GM12878 (cell line): ENCODE measurements at regions not wholly inside any gene's neighbourhood (a gene's known extent, or its start where the extent isn't known, plus 50 kb on each side); places are given as distances from the start of the nearest gene placed in this dataset.

Source experiments
- ATAC-seq: fragments of 200-7000 bp; cut with Tn5 transposase; 3 replicates; pipeline ENCODE4 v1.9.1; 2020; ENCODE audit warnings: mild to moderate bottlenecking, moderate library complexity
- BruUV-seq: library from RNA; stranded (reverse); fragments of 400-500 nt; replicated peaks from 2 replicates; lab custom pipeline; 2021; lab: Mats Ljungman, UMichigan
- CTCF ChIA-PET: fragments of 300-600 bp; sonication (Branson Sonifier 250); formaldehyde crosslinking; extraction: SDS; loops from one replicate; lab custom pipeline; 2021; ENCODE audit warnings: inconsistent platforms; lab: Yijun Ruan, JAX
- POLR2A ChIA-PET: fragments of 350-600 bp; formaldehyde crosslinking; extraction: SDS; loops from one replicate; lab custom pipeline; 2021; ENCODE audit warnings: inconsistent platforms; lab: Charles Lee
- RAD21 ChIA-PET: fragments of 300-600 bp; sonication (Branson Sonifier 250); formaldehyde crosslinking; loops from one replicate; lab custom pipeline; 2023; ENCODE audit warnings: antibody characterized with exemption; ENCODE audit not compliant: unreplicated experiment; lab: Charles Lee
- SMC1A ChIA-PET: fragments of 300-600 bp; sonication (Branson Sonifier 250); formaldehyde crosslinking; loops from one replicate; lab custom pipeline; 2023; ENCODE audit not compliant: unreplicated experiment, uncharacterized antibody; lab: Charles Lee
- DNase-seq: peaks from one replicate; pipeline ENCODE4 v3.0.0-alpha.2; 2011; ENCODE audit warnings: low read depth, low spot score
- FAIRE-seq: peaks from 3 replicates; lab custom pipeline; 2011; peaks lifted over from hg19 to GRCh38; lab: Jason Lieb, UNC
- H2AFZ ChIP-seq: 2 replicates; pipeline ENCODE4 v1.6.0; 2011; ENCODE audit warnings: low read depth, low read length, control low read depth; ENCODE audit not compliant: control insufficient read depth
- H3K27ac ChIP-seq: 2 replicates; pipeline ENCODE4 v1.5.1; 2011; ENCODE audit warnings: control low read depth; ENCODE audit not compliant: control insufficient read depth, insufficient read depth
- H3K27me3 ChIP-seq, 2 experiments: replicated peaks in 1 of 2; 2 replicates each; pipeline versions ENCODE4 v1.6.0 to v1.6.1; 2011; ENCODE audit warnings: low read length in 1 of 2; ENCODE audit not compliant: control insufficient read depth in 2 of 2, insufficient read depth in 2 of 2
- H3K36me3 ChIP-seq, 2 experiments: 2 replicates each; pipeline ENCODE4 v1.5.1; 2011; ENCODE audit warnings: low read length in 1 of 2; ENCODE audit not compliant: control insufficient read depth in 2 of 2, insufficient read depth in 2 of 2
- H3K4me1 ChIP-seq: 2 replicates; pipeline ENCODE4 v1.6.1; 2011; ENCODE audit warnings: mild to moderate bottlenecking, low read length, moderate library complexity, mixed read lengths; ENCODE audit not compliant: control insufficient read depth, insufficient read depth
- H3K4me2 ChIP-seq: 2 replicates; pipeline ENCODE4 v1.6.0; 2011; ENCODE audit warnings: control low read depth; ENCODE audit not compliant: control insufficient read depth, insufficient read depth
- H3K4me3 ChIP-seq: fragments of 200-600 bp; sonication (generic); 2 replicates; pipeline ENCODE4 v1.5.1; 2016
- H3K79me2 ChIP-seq: 2 replicates; pipeline ENCODE4 v1.6.0; 2011; ENCODE audit warnings: low read length; ENCODE audit not compliant: control insufficient read depth, insufficient read depth
- H3K9ac ChIP-seq: 2 replicates; pipeline ENCODE4 v1.8.0; 2011; ENCODE audit warnings: low read length, control low read depth, mixed read lengths; ENCODE audit not compliant: control insufficient read depth, insufficient read depth
- H3K9me3 ChIP-seq: replicated peaks from 3 replicates; pipeline ENCODE4 v1.5.1; 2011; ENCODE audit warnings: mild to moderate bottlenecking, low read length; ENCODE audit not compliant: control insufficient read depth, insufficient read depth
- H4K20me1 ChIP-seq: 2 replicates; pipeline ENCODE4 v1.6.0; 2011; ENCODE audit not compliant: control insufficient read depth, insufficient read depth
- ASH2L ChIP-seq: fragments of 300-600, 200-600 bp; sonication (generic); IDR thresholded peaks from 2 replicates; pipeline ENCODE4 v1.6.1; 2017; ENCODE audit warnings: low read depth, mild to moderate bottlenecking, borderline replicate concordance
- BMI1 ChIP-seq: fragments of 450-650 bp; IDR thresholded peaks from 2 replicates; pipeline ENCODE4 v1.6.1; 2016; ENCODE audit warnings: mild to moderate bottlenecking, moderate library complexity, borderline replicate concordance
- BRCA1 ChIP-seq: IDR thresholded peaks from 2 replicates; pipeline ENCODE4 v1.6.1; 2011; ENCODE audit warnings: low read depth, low read length, improper control_type of control experiment
- CBFB ChIP-seq: IDR thresholded peaks from 2 replicates; pipeline ENCODE4 v1.6.1; 2016; ENCODE audit warnings: antibody characterized with exemption, low read depth
- EP300 ChIP-seq, 2 experiments: fragments of 150-350 bp in 1 of 2; IDR thresholded peaks; 2 replicates each; pipeline ENCODE4 v1.6.1; 2011 to 2012; ENCODE audit warnings: low read depth in 2 of 2, low read length in 2 of 2, borderline replicate concordance in 1 of 2, improper control_type of control experiment in 1 of 2, inconsistent platforms in 1 of 2; ENCODE audit not compliant: control insufficient read depth in 1 of 2
- ETV6 ChIP-seq, 2 experiments: fragments of 450-650 bp in 1 of 2; IDR thresholded peaks in 1 of 2; conservative IDR thresholded peaks in 1 of 2; 2 replicates each; pipeline ENCODE4 v1.6.1; 2014; ENCODE audit warnings: antibody characterized with exemption in 1 of 2, borderline replicate concordance in 1 of 2, low read depth in 1 of 2, mild to moderate bottlenecking in 1 of 2, moderate library complexity in 1 of 2
- HDAC2 ChIP-seq: fragments of 200-600 bp; sonication (generic); IDR thresholded peaks from 2 replicates; pipeline ENCODE4 v1.6.1; 2017
- HDAC6 ChIP-seq: fragments of 200-600 bp; sonication (generic); IDR thresholded peaks from one replicate; pipeline ENCODE4 v1.8.0; 2017; ENCODE audit warnings: antibody characterized with exemption; ENCODE audit not compliant: unreplicated experiment
- LARP7 ChIP-seq: fragments of 450-650 bp; IDR thresholded peaks from 2 replicates; pipeline ENCODE4 v1.6.1; 2017; ENCODE audit warnings: mild to moderate bottlenecking
- RAD21 ChIP-seq: IDR thresholded peaks from 2 replicates; pipeline ENCODE4 v1.6.1; 2011; ENCODE audit warnings: mild to moderate bottlenecking, low read depth, low read length, moderate library complexity; ENCODE audit not compliant: insufficient read depth
- SKIL ChIP-seq: fragments of 450-650 bp; IDR thresholded peaks from 2 replicates; pipeline ENCODE4 v1.6.1; 2017; ENCODE audit warnings: mild to moderate bottlenecking, low read depth, inconsistent platforms; ENCODE audit not compliant: poor library complexity, severe bottlenecking
- STAT3 ChIP-seq: IDR thresholded peaks from 2 replicates; pipeline ENCODE4 v1.6.1; 2011; ENCODE audit warnings: low read depth, low read length, improper control_type of control experiment
- YBX1 ChIP-seq: fragments of 450-650 bp; IDR thresholded peaks from 2 replicates; pipeline ENCODE4 v1.6.1; 2016; ENCODE audit warnings: antibody characterized with exemption
- WGBS: methylation state at CpG from one replicate; pipeline ENCODE4 v1.1.6; 2016; ENCODE audit warnings: low lambda C conversion rate; ENCODE audit not compliant: insufficient replicate concordance, insufficient coverage; ENCODE audit errors: missing lambda C conversion rate; 5-methylcytosine and 5-hydroxymethylcytosine counted together
- in situ Hi-C: fragments of 300-500 bp; cut with MboI; formaldehyde crosslinking; loops from 9 replicates; pipeline ENCODE4 v1.14.3; 2018; ENCODE audit warnings: mixed read lengths
- intact Hi-C: fragments of 100-400 bp; cut with micrococcal nuclease; formaldehyde crosslinking; loops from one replicate; pipeline ENCODE4 v1.14.2; 2022; ENCODE audit not compliant: unreplicated experiment
- TF ChIP-seq, protein P1 (sequence below): fragments of 450-650 bp; formaldehyde crosslinking; IDR thresholded peaks from 2 replicates; pipeline ENCODE4 v1.5.0; 2022; ENCODE audit warnings: mild to moderate bottlenecking, missing genetic modification characterization
- TF ChIP-seq, protein P2 (sequence below): fragments of 450-650 bp; formaldehyde crosslinking; IDR thresholded peaks from 2 replicates; pipeline ENCODE4 v1.4.0; 2022; ENCODE audit warnings: mild to moderate bottlenecking, moderate library complexity

DNA sequence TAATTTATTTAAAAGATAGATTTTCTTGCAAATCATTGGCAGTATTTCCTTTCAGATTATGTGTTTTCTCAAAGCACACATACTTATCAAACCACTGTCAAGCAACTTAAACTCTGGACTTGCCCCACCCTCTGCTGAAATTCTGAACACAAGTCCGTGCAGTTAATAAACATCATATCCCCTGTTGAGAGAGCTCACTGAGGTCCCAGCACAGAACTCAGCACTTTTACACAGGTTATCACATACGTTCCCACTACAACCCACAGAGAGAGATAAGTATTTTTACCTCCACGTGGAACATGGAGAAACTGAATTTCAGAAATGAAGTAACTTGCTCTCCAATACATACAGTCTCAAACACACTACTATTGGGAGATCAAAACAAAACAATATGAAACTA, 267.6 kb upstream of the IGF1R start (continued):
- TF ChIP-seq BRCA1 (no peak), ASH2L (no peak)

DNA sequence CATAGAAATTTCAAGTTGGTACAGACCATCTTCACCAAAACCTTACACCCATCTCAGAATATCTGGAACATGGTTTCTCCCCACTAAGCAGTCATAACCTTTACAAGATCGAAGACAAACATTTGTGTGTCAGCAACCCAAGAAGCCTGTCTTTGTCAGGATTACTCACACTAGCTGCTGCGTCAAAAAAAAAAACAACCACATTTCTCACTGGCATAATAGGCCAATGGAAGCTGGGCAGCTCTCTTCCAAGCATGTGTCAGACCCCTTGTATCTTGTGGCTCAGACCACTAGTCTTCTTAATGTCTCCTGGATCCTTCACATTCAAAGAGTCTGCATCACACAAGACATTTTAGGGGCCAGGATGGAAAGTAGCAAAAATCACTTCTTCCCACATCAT, 266.9 kb upstream of the IGF1R start:
- FAIRE-seq (no peak), DNase-seq (no peak), ATAC-seq (no peak)
- 13% methylated on average over 2 of the region's 2 CpGs for WGBS
- H3K27me3 ChIP-seq: no peaks in the 10 kb centered on the region
- ChIA-PET SMC1A (interaction anchor here (1.0 kb wide), 1 partner anchor 70 kb away, joined by 3 read pairs; no protein-coding TSS in a partner anchor), RAD21 (no interaction called here), POLR2A (no interaction called here), CTCF (interaction anchor here (0.7 kb wide), 1 partner anchor 22 kb away, joined by 3 read pairs; no protein-coding TSS in a partner anchor)
- H3K27ac ChIP-seq: no peak overlapping the region
- H2AFZ ChIP-seq: no peak overlapping the region
- H3K4me1 ChIP-seq: no peaks in the 10 kb centered on the region
- no peaks in the 10 kb centered on the region for H3K79me2 ChIP-seq
- H3K4me3 ChIP-seq: no peak overlapping the region
- BruUV-seq: no TSS peak
- intact Hi-C loops: no loop called here
- in situ Hi-C loops: no loop called here
- H3K4me2 ChIP-seq: no peak overlapping the region
- H4K20me1 ChIP-seq: no peaks in the 10 kb centered on the region
- H3K9me3 ChIP-seq: no peaks in the 10 kb centered on the region
- no peak overlapping the region for H3K9ac ChIP-seq
- H3K36me3 ChIP-seq: no peaks in the 10 kb centered on the region
- TF ChIP-seq CBFB (no peak), LARP7 (no peak), RAD21 (no peak), ETV6 (conservative IDR thresholded peaks at IDR 0.05 in 1 of 2, IDR thresholded peaks at IDR 0.05 in 1 of 2; ENCODE audit: borderline replicate concordance in 1 of 2, low read depth in 1 of 2) (no peak), HDAC6 (no peak), SKIL (no peak), YBX1 (no peak), BMI1 (no peak), EP300 (IDR thresholded peaks at IDR 0.05; ENCODE audit: borderline replicate concordance in 1 of 2, control insufficient read depth in 1 of 2, low read depth in 2 of 2, low read length in 2 of 2) (no peak), HDAC2 (no peak), STAT3 (no peak)
- TF ChIP-seq, protein P1, sequence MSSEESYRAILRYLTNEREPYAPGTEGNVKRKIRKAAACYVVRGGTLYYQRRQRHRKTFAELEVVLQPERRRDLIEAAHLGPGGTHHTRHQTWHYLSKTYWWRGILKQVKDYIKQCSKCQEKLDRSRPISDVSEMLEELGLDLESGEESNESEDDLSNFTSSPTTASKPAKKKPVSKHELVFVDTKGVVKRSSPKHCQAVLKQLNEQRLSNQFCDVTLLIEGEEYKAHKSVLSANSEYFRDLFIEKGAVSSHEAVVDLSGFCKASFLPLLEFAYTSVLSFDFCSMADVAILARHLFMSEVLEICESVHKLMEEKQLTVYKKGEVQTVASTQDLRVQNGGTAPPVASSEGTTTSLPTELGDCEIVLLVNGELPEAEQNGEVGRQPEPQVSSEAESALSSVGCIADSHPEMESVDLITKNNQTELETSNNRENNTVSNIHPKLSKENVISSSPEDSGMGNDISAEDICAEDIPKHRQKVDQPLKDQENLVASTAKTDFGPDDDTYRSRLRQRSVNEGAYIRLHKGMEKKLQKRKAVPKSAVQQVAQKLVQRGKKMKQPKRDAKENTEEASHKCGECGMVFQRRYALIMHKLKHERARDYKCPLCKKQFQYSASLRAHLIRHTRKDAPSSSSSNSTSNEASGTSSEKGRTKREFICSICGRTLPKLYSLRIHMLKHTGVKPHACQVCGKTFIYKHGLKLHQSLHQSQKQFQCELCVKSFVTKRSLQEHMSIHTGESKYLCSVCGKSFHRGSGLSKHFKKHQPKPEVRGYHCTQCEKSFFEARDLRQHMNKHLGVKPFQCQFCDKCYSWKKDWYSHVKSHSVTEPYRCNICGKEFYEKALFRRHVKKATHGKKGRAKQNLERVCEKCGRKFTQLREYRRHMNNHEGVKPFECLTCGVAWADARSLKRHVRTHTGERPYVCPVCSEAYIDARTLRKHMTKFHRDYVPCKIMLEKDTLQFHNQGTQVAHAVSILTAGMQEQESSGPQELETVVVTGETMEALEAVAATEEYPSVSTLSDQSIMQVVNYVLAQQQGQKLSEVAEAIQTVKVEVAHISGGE (CRISPR knock-in tag): no peak
- TF ChIP-seq, protein P2, sequence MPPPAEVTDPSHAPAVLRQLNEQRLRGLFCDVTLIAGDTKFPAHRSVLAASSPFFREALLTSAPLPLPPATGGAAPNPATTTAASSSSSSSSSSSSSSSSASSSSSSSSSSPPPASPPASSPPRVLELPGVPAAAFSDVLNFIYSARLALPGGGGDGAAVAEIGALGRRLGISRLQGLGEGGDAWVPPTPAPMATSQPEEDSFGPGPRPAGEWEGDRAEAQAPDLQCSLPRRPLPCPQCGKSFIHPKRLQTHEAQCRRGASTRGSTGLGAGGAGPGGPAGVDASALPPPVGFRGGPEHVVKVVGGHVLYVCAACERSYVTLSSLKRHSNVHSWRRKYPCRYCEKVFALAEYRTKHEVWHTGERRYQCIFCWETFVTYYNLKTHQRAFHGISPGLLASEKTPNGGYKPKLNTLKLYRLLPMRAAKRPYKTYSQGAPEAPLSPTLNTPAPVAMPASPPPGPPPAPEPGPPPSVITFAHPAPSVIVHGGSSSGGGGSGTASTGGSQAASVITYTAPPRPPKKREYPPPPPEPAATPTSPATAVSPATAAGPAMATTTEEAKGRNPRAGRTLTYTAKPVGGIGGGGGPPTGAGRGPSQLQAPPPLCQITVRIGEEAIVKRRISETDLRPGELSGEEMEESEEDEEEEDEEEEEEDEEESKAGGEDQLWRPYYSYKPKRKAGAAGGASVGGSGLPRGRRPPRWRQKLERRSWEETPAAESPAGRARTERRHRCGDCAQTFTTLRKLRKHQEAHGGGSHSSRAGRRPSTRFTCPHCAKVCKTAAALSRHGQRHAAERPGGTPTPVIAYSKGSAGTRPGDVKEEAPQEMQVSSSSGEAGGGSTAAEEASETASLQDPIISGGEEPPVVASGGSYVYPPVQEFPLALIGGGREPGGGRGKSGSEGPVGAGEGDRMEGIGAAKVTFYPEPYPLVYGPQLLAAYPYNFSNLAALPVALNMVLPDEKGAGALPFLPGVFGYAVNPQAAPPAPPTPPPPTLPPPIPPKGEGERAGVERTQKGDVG (CRISPR knock-in tag): no peak
